ENCODE measurements at regions not wholly inside any gene's neighbourhood (a gene's known extent, or its start where the extent isn't known, plus 50 kb on each side); places are given as distances from the start of the nearest gene placed in this dataset.

DNA sequence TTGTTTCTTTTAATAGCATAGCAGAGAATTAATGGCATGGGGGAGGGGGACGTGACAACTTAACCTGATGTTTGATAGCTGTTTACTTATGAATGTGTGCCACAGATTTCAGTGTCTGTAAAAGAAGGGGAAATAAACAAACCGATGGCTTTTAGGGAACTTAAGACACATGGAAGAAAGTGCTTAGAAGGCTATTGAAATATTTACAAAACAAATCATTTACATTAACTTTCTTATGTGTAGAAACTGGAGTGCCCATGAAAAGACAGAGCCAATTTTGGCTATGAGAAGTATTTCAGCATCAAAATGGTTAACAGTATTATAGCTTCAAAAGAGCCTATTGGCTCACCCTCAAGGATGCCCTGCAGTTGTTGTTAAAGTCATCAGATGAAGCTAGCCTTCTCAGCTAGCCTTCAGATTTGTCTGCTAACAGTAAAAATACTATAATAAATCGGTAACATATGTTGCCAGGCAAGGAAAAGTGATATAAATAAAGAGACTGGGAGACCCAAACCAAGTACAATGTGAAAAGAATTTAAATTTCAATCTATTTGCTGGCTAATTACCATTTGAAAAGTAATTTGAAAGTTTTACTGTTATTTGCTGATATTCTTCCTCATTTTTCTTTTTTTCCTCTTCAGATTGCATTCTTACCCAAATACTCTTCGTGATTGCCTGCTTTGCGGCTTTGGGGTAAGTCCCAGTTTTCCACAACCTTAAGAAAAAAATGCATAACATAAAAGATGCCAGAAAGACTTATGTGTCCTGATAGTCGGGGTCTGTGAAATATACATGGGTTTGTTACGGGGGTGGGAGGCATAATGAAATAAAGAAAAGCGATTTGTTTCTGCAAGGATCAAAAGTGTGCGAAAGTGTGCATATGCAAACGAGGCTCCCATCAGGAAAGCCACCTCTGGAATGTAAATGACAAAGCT, 256.4 kb downstream of the MEIS1 start:
- no peak for DNase-seq

DNA sequence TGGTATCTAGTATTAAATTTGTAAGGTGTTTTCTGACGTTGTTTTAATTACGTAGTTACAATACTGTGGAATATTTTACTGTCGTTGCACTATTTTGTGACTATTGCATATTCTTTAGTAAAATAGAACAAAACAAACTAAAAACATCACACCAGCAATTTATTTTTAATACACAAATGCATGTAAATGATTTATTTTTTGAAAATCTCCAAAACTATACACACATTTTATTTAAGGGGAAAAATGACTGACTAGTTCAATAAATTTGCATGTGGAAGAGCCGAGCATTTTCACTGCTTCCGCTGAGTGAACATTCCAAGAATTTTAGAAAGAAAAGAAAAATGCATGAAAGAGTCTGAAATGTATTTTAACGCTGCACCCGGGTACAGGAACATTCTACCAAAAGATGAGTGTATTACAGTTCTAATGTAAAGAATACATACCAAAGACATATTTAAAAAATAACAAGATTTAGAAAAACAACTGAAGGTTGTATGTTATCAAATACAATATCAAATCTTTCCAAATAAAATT, 257.7 kb downstream of the MEIS1 start:
- DNase-seq: no peak

DNA sequence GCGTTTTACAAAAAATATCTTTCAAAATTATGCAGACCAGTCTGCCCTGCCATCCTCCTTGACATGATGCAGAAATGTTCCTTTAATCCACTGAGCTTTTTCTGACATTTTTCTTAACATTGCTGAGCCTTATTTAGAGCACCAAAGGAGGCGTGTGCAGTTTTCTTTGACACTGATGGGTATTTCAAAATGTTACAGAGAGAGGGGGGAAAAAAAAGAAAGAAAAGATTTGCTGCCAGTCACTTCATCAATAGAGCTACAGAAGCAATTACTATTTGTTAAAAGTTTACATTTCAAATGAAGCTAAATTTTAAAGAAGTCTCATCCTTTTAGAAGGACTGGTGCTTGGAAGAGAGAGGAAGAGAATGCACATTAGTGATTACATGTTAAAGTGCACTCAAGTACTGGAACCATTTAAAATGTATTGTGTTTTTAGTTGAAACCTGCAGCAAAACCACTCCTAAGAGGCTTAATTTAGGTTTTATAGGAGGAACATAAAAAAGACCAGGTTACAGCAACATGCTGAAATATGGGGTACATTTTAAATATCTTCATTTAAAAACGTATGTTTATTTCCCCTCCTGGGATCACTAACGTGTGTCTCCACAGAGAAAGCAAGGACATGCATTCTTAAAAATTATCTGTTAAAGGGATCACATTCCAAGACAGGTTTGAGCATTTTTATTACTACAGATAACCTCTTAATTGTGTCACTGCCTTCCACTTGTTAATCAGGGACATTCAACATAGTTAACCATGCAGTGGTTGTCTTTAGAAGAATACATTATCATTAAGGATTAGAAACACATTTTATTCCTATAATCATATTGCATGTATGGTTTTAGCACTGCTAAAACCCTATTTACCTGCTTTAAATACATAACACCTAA, 258.4 kb downstream of the MEIS1 start:
- no peak for DNase-seq

DNA sequence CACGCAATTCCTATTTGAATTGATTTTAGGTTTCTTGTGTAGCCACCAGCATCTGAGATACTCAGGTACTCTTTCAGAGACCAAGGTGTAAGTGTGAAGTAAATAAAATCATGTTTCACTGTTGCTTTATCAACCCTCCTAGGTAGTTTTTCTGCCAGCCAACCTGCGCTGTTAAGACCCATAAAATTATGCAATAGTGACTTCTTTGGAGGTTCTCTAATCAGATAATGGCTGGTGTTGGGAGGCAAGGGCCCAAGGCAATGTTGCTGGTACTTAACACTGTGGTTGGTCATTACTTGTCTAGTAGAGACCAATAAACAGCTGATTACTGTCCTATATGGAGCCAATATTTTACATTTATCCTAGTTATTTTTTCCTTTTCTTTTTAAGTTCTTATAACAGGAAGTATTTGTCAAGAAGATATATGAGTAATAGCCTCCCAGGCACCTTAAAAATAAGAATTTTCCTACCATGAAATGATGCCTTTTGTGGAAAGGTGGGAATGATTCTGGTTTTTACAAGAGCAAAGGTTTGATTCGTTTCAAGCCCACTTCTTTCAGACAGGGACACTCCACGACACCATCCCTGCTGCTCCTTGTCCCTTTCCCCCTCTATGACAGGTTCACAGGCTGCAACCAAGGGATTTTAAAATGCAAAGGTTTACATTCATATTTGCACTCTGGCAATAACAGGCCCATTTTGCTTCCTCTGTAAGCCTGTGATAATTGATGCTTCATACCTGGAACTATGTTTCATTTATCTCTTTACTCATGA, 259.3 kb downstream of the MEIS1 start:
- DNase-seq: no peak

DNA sequence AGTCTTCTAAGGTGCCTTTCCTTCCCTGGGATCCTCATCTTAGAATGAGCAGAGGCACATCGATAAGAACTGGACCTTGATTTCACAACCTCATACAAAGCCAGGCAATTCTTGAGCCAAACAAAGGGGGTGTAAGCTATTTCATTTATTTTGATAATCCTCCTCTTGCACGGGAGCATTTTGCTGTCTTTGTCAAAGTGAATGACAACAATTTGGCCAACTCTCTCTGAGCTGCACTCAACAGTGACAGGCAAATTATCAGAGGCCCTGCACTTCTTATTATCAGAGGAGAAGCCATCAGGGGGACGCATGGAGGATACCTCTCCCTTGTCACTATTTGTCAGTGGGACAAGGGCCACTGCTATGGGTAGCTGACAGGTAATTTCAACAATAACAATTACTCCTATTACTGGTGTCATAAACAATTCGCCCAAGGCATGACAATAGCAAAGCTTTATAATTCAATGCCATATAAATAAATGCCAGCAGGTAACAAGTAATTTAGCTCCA, 260.4 kb downstream of the MEIS1 start:
- no peak for DNase-seq

DNA sequence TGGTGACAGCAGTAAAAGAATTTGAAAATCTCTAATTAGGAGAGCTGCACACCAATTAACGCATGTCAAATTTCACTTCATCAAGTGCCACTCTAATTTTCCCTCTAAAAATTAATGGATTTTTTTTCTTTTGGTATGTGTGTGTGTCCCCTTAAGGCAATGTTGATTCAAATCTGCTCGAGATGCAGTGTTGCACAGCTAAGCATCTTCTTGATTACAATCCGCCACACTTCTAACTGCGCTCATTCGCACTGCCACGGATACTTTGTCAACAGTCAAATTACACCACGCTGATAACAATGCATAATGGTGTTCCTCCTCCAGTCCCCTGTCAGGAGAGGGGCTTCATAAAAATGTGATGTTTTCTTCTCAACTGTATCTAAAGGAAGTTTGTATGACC, 261.4 kb downstream of the MEIS1 start:
- no peak for DNase-seq

DNA sequence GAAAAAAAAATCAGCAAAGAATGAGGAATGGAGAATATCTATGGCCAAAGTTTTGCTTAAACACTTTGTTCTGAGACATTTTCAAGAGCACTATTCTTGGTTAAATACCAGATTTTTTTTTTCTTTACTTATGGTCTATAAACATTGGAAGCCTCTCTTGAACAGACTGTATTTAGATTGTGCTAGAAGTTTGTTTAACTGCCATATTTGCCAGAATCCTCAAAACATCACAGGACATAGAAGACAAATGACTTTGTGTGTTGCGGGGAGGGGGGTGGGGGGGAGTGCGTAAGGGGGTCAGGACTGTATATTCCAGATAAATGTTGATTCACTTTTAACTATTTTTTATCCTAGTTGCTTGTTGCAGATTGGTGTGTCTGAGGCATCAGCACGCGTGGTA, 262.0 kb downstream of the MEIS1 start:
- no peak for DNase-seq

DNA sequence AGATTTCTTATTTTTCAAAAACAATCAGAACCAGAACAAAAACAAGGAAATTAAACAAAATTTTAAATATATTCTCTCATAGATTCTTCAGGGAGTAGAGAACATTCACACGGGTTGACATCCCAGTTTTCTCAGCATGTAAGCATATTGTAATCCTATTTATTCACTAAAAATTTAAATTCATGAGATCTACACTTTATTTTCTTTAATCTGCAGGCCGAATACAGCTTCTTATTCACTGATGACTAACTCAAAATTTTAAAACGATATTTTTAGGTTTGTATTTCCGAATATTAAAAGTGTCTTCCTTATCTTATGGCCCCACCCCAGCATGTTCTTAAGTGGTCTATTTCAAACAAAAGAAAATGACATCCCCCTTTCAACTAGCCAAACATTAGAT, 262.4 kb downstream of the MEIS1 start:
- no peak for DNase-seq

DNA sequence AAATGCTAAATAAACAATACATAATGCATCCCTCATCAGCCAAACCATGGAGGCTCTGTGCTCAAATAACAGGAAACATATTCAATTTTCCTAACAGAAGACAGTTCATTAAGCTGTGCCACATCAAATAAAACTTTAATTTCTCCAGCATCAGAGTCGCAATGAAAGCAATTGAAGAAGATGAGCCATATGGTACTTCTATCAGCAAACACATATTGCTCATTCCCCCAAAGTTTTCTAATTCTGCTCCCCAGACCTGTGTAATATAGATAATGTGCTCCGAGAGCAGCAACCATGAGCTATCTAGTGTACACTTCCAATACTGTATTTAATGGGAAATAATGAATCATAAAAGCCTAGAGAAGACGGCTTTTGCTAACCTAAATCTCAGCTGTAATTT, 263.2 kb downstream of the MEIS1 start:
- DNase-seq: no peak

DNA sequence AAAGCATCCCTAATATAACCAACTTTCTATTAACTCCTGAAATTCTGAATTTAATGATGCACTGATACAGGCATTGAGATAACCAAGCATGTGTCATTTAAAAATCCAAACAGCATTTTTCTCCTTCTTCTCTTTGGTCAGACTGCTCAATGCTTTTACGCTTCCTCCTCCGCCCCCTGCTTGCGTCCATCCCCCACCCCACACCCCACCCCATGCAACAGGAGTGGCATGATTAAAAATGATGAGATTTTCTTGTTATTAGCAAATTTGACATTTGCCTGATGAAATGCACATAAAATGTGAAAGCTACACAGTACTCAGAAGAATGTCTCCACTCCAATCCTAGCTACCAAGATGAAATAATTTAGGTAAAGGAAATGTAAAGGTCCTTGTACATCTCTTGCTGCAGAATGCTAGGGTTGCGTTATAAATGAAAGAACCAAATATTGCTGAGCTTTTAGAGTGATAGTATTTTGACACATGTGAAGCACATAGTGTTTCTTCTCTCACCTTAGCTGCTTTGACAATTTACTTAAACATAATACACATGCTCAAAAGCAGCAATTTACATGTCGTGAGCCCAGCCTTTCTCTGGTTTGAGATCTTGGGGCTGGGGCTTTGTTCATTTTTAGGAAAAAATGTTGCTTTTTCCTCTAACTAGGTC, 263.8 kb downstream of the MEIS1 start:
- DNase-seq: no peak

DNA sequence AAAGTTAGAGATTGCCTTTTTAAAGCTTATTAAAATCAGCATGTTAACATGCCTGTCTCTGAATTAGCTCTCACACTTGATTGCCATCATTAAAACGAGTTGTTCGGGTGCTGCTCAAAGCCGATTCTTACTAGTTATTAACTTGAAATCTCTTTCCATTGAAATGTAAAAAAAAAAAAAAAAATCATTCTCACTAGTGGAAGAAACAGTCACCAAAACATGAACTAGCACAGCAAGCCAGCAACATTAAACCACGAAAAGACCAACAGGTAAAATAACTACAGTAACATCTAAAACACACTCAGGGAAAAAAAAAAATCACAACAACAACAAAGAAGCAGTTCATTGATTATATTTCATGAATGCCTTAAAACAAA, 264.5 kb downstream of the MEIS1 start:
- DNase-seq: no peak

DNA sequence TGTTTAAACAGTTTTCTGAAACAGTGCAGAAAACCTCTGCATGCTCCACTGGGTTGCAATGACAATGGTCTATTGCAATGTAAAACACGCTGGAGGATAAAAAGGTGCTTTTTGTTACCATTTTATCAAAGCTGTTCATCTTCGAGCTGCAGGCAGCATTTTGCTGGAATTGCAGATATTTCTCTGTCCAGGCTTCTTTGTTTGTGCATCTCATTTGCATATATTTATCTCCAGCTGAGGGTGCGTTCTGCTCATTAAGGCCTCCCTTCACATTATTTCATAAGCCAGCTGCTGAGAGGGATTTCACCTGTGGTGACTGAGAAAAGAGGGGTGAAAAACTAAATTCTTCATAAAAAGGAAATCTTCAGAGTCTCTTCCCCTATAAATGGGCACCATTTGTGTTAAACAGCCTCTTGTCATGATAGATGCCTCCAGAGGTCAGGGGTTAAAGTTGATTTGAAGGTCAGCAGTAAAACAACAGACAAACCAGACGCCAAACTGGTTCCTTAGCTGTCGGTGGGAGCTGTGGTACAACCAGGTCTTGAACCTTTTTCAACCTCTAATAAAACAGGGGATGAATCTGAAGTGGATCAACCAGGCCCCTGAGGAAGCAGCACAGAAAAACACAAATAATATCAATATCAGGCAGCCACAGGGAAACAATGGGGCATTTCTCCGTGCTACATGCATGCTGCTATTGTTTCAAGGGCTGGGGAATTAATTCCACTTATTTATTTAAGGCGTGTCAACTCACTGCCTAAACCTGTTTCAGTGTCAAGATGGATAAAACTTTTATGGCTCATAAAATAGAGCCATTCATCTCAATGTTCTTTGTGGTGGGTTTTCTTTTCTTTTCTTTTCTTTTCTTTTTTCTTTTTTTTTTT, 265.1 kb downstream of the MEIS1 start:
- no peak for DNase-seq

DNA sequence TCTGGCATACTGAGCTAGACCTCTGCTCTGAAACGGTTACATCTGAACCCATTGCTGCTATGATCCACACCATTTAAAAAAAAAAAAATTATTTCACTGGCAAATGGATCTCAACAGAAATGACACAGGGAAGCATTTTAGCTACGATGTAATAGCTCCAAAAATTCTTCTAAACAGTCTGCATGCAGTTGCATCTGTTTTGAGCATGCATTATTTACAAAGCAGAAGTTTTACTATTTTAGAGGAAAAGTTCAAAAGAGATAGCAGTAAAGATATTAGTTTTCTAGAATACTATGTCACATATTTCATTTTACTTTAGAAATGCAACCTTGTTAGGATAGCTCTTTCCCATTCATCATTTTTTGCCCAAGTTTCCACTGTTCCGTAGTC, 265.7 kb downstream of the MEIS1 start:
- no peak for DNase-seq

DNA sequence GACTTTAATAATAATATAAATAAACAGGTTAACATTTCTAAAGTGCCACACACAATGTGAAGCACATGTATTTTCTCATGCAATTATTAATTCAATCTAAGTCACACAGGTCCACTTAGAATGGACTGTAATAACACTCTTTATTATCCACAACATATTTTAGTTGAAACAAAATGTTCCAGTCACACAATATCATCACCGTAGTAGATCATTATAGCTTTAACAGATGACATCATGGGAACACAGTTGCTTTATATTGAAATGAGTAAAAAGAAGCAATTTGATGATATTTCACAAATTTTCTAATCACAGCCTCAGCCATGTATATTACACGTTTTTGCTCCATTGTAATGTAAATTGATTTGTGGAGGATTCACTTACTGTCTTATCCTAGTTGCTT, 266.3 kb downstream of the MEIS1 start:
- no peak for DNase-seq

DNA sequence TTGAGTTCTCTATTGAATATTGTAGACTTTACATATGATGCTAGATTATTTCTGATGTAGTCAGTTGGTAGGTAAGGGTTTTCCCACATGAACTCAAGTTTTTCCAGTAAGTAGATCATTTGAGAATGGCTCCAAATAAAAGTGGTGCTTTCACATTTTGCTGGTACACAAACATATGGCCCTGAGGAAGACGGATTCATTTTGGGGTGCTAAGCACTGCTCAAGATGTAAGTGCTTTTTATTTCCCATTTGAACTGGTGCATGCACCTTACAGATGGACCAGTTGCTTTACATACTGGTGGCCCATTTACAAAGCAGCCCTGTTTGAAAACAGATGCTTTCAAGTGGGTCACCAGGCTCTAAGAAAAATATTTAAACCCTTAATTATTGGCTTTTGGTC, 266.7 kb downstream of the MEIS1 start:
- no peak for DNase-seq

DNA sequence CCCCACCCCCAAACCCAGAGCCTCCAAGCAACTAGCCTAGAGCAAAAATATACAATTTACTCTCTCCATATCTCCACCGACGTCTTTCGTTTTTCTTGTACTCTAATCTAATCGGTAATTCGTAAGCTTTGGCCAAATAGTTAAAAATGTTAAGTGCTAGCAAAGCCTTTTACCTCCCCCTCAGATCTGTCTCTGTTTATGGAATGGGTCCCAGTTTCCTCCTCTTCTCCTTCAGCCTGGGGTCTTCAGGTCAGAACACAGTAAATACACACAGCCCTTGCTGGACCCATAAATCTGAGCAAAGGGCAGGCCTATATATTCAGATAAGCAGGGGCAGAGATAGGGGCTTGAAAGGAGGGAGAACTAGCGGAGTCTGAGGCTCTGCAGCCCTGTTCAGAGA, 267.4 kb downstream of the MEIS1 start:
- DNase-seq: no peak

DNA sequence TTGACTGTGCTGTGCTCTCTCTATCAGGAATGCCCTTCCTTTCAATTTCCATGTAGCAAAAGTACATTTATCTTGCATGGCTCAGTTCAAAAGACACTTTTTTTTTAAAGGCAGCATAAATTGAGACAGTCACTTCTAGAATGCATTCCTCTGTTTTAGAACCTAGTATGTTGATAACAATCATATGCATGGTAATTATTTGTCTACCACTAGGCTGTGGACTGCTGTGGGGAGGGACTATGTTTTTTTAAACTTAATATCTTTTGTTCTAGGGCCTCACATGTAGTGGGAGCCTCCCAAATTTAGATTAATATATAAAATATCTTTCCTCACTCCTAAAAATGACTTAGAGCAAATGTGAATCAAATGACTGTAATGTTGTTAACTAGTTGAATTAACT, 269.9 kb downstream of the MEIS1 start:
- no peak for DNase-seq

DNA sequence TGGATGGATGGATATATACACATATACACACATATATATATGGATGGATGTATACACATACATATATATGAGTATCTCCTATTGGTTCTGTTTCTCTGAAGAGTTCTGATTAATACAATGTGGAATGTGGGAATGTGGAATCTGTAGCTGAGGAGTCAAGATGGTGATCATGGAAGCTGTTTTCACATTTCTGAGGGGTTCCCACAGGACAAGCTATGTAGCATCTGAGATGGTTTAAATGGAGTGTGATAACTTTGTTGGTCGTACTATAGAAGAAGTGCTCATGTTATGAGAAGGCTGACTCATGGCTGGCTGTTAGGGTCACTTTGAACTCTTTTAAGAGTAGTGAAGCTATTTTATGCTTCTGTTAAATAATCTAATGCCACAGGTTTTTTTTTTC, 279.7 kb downstream of the MEIS1 start:
- DNase-seq: no peak

DNA sequence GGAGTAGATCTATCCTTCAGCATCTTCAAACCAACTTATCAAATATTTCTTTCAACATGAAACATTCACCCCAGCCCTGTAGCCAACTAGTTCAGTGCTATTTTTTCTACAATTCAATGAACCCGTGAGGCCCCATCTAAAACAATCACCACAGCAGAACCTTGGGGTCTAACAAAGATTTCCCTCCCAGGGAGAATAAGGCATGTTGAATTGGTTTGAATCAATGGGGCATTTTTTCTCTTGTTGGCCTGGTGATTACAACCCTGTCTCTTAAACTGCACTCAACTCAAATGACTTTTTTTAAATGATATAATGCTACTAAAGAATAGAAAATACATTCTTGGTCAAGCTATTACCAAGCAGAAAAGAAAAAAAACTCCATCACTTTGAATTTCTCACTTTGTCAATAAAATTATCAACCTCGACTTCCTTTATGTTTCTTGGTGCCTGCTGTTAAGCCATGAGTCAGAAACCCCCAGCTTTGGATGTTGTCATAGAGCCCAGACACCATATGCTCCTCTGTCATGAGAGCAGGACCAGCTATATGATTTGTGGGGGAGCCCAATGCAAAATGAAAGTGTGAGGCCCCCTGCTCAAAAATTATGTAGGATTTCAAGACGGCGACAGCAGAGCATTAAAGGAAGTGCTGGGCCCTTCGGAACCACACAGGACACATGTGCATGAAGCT, 282.4 kb downstream of the MEIS1 start:
- peak; percentile 40 for DNase-seq

DNA sequence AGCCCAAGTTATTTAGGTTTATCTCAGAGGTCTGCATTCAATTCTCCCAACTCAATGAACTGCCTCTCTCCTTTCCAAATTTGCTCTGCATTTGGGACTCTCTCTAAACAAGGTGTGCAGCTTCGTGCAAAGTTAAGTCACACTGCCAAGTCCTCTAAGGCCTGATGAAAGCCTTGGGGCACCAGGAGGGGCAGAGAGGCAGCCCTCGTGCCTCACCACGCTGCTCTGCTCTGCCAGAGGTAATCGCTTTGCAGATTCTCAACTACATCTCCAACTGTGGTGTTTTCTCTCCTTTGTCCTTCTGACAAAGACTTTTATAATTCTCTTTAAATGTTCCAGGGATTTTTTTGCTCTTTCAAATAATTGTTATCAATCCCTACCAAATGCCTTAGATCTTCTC, 283.0 kb downstream of the MEIS1 start:
- DNase-seq: no peak

DNA sequence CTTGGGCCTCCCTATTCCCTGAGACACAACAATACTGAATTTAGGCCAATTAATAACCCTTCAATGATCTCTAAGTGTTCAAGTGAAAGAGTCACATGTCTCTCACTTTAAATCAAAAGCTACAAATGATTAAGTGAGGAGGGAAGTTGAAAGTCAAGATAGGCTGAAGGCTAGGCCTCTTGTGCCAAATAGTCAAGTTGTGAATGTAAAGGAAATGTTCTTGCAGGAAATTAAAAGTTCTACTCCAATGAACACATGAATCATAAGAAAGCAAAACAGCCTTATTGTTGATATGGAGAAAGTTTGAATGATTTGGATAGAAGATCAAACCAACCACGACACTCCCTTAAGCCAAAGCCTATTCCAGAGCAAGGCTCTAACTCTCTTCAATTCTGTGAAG, 286.9 kb downstream of the MEIS1 start:
- DNase-seq: no peak
